HG03442 (cell line): ENCODE measurements at regions not wholly inside any gene's neighbourhood (a gene's known extent, or its start where the extent isn't known, plus 50 kb on each side); places are given as distances from the start of the nearest gene placed in this dataset.
A peak's percentile ranks its signal among the peaks of the same experiment; 100 is the strongest.

ENCODE experiments used
- ATAC-seq: cut with Tn5 transposase; IDR thresholded peaks from one replicate; pipeline ENCODE4 v1.9.1; 2021; ENCODE audit warnings: mild to moderate bottlenecking, moderate library complexity; ENCODE audit not compliant: unreplicated experiment

DNA sequence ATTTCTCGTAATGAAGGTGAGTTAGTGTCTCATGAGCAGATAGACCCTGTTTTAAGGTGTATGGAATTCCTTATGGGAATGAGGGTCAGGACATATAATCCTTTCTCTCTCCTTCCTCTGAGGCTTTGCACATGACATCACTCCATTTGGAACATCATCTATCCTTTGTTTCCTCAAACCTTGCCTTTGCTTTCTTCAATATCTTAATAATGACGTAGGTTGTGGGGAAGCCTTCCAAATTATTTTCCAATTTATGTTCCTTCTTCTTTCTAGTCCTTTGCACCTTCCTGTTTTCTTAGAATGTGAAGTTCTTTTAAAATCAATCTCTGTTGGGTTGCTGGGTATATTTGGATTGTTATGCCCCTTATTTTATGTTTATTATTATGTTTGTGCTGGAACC is 502.9 kb upstream of the STXBP6 start:
- no peak for ATAC-seq

DNA sequence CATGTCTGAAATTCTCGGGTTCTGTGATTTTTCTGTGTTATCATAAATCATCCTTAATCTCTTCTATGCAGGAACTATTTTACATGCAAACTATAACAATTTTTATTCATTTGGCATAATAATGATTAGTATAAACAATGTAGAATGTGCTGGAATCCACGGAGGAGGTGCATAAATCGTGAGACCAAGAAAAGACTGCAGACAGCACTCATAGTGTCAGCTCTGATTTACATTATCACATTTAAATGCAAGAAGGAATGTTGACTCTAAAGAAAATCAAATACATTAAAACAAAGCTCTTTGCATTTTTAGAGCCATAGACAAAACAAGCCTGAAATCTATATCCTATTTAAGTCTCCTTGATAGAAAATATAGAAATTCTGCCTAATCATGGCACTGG is 501.7 kb upstream of the STXBP6 start:
- ATAC-seq, result no peak

DNA sequence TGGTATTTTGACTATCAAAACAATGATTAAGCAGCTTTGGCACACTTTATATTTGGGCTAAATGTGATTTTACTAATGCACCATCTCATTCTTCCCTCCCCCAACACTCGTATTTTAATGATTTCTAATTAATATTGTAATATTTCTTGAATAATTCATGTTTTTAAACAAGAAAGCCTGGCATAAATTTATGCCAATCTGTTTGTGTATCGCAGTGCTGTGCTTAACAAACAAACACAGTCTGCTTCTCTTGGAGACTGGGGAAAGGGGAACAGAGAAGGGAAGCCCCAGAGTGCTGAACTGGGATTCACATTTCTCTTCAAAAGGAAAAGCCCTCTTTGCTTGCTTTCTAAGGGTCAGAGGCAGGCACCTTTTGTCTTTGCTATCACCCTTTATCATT is 496.9 kb upstream of the STXBP6 start:
- no peak for ATAC-seq

DNA sequence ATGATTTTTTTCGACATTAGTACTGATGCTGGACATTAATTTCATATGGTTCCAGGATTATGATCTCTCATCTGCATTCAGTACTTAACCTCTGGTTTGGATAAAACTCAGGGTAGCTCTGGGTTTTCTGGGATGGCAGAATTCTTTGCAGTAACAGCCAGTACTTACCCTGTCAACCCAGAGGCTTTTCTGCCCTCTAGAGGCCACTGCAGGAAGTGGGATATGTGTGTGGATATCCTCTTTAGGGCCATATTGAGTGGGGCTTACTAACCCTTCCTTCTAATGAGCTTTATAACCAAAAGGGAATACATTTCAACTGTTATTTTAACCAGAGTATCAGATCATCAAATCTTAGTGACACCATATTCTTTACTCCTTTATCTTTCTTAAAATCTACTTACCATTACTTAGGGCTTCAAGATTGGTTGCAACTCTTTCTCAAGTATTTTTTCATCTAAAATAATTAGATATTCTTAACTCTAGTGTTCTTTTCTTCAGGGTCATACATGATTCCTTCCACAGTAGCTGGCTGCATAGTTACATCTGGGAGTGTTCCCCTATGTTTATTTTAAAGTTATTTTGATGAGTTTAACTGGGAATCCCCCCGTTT is 488.0 kb upstream of the STXBP6 start:
- peak; percentile 80 for ATAC-seq

DNA sequence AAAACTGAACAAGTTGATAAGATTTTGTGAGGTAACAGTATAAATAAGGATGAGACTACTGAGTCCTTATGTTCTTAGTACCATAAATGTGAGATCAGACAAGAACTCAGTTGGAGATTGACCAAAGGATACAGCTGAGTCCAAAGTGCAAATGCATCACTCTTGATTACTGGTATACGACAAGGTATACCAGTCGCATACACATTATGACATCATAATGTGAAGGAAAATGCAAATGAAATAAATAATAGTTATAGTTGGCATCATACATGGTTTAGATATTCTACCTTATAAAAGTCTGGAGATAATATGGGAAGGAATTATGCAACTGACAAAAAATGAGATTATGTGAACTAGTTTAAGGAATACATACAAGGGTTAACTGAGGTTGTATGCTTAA is 476.3 kb upstream of the STXBP6 start:
- ATAC-seq, result no peak

DNA sequence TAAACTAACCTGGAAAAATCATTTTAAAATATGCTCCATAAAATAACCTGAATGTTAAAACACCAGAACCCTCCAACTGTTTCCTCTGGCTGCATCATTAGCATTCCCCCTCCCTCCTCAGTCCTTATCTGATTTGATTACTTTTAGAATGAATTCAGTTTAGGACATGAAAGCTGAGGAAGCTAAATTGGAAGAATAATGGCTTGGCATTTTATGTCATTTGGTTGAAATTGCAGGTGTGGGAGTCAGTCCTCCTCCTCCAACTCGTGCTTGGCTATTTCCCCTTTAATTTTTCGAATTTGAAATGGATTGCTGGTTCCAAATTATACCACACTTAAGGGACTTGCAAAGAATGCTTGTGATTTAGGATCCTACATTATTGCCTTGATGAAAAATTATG is 473.0 kb upstream of the STXBP6 start:
- no peak for ATAC-seq

DNA sequence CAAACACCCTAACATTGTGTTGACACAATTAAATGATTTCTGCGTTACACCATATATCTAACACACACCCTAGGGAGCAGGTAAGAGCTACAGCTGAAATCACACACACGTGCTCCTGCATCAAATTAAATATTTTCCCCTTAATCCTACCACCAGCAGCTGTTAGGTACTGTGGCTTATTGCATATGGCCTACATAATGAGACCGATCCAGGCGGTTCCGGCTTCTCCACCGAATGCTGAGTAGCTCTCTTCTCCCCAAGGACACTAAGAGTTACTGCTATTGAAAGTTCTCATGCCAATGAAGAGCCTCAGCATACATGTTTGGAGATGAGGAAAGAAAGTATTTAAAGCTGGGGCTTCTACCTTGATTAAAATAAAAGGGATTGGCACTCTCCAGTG is 472.2 kb upstream of the STXBP6 start:
- ATAC-seq, result no peak

DNA sequence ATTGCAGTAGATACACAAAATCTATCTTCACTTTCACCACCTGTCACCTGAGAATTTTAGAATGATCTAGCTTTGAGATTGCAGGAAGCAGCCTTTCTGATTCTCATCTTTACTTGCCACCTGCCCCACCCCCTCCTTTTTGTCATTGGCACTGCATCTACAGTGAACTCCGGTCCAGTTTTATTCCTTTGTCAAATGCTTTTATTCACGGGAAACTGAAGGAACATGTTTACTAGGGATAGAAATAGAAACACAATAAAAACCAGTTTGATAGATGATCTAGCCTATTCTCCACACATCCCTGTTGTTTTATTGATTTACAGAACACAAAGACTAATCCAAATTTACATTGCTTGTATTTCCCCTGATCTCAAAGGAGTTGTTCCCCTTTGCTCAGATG is 471.7 kb upstream of the STXBP6 start:
- no peak for ATAC-seq

DNA sequence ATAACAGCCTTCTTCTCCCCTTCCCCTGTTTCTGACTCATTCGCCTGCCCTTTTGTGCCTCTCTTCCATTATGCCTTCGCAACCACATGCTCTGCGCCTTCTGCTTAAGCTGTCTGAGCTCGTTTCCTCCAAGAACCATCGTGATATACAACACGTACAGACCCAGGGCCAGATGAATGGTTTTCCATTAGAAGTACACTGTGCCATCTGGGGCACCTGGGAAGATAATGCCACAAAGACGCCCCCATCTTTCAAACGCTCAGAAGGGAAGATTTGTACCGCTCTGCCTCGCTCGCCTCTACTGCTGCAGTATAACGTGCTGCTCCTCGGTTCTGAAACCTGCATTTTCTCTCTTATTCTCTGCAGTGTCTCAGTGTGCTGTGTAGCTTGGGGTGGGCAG is 470.9 kb upstream of the STXBP6 start:
- no peak for ATAC-seq

DNA sequence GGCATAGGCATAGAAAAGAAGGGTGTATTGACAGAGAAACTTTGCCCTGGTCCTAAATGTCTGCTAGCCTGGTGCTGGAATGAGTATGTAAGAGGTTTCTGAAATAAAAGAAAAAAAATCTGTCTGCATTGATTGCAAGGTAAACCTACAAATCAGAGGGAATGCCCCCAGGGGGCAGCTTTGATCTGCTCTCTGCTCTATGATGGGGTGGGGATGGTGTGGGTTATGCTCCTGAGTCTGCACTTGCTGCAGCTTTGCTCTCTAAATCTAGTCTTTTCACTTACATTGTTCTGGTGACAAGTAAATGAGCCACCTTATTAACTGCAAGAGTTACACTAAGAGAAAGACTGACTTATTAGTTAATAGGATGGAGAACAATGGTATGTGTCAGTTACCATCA is 468.4 kb upstream of the STXBP6 start:
- no peak for ATAC-seq

DNA sequence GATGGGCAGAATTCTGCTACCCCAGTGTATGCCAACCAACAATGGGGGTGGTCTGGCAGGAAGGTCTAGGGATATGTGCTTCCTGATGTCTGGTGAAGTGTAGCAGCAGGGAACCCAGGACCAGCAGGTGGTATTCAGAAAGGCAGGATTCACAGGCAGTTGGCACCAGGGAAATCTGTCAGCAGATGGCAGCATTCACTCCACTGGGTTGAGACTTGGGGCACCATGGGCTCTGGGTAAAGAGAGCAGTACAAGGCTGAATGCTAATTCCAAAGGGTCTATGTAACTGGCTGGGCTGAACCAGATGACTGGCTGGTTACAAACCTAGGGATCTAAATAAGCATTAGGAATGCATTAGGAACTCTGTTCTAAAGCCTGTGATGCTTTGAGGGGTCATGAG is 466.9 kb upstream of the STXBP6 start:
- no peak for ATAC-seq

DNA sequence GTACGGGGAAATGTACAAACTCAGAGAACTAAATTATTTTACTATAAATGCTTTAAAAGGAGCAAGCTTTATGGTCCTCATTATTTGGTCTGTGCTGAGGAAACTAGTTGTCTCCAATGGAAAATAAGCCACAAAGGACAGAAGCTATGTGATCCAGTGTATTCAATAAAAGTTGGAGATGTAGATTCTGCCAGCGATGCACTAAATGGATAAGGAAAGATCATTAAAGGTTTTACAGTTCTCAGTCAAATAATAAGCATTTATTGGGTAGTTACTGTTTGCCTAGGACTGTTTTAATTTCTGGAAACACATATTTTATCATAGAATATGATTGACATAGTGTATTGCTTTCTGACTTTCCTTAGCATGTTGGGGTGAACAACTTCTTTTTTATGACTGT is 458.9 kb upstream of the STXBP6 start:
- ATAC-seq, result no peak

DNA sequence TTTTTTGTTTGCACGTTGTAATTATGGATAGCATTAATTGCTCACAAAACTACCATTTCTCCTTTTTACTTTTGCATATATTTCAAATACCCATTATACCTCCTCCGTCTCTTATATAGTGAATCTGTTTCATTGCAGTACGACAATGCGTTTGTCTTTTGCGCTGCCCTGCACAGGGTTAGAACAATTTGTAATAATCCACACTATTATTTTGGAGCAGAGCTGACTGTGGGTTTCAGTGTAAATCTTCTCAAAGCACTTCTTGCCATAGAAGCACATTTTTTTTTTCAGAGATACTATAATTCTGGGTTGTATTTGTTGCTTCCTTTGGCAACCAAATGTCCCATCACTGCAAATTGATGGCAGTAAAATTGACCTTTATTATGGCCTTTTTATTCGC is 451.8 kb upstream of the STXBP6 start:
- ATAC-seq, result no peak

DNA sequence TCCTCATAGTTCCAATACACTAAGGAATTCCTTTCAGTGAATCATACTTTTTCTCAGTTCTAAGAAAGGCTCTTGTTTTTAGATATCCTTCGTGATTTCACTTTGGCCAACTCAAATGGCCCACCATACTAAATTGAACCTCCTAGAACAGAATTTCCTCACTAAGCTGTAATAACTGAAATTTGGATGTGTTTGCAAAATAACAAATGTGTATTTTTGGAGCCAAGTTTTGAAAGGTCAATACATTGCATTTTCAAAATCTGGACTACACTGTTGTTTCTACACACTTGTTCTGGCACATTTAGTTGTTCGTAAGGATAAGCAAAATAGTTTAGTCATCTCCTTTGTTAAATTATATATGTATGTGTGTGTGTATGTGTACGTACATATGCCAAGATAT is 439.0 kb upstream of the STXBP6 start:
- ATAC-seq, result no peak

DNA sequence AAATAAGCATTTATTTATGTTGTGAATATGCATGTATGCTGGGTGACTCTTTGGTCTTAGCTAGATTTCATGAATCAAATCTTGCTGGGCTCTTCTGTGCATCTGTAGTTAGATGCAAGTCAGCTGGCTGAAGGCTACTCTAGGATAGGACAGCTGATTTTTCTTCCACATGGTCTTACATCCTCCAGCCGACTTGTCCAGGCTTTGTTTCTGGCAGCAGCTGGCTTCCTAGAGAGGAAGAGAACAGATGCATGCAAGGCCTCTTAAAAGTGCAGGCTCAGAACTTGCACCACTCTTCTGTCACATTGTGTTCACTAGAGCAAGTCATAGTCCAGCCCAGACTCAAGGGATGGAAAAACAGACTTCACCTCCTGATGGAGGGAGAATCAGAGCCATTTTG is 435.4 kb upstream of the STXBP6 start:
- no peak for ATAC-seq

DNA sequence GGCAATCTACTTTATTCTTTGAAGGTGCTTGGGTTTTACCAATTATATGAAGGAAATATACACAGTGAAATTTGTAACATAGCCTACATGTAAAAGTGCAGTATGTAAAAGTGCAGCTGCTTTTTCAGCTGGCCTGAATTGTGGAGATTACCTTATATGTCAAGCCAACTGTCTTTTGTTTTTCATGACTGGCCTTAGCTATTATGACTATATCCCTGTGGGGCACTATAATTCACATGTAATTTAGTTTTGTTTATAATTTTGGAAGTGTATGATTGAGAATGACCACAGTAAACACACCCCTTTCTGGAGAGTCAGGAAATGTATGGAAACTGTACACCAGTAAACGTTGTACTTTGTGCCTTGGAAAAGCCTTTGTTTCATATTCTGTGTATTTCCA is 435.0 kb upstream of the STXBP6 start:
- no peak for ATAC-seq

DNA sequence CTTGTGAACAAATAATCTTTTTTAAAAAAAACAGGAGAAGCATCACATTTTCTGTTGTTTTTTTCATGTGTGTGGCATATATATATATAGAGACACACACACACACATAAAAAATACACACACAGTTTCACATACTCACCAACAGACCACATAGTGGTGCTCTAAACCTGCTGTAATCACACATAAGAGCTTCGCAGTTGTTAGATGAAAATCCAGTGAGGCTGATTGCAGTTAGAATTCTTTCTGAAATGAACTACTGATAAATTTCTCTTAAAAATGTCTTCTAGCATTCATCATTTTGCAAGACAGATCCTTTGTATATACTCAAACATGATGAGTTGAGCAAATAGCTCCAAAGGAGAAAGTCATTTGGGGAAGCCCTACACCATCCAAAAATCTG is 434.3 kb upstream of the STXBP6 start:
- no peak for ATAC-seq

DNA sequence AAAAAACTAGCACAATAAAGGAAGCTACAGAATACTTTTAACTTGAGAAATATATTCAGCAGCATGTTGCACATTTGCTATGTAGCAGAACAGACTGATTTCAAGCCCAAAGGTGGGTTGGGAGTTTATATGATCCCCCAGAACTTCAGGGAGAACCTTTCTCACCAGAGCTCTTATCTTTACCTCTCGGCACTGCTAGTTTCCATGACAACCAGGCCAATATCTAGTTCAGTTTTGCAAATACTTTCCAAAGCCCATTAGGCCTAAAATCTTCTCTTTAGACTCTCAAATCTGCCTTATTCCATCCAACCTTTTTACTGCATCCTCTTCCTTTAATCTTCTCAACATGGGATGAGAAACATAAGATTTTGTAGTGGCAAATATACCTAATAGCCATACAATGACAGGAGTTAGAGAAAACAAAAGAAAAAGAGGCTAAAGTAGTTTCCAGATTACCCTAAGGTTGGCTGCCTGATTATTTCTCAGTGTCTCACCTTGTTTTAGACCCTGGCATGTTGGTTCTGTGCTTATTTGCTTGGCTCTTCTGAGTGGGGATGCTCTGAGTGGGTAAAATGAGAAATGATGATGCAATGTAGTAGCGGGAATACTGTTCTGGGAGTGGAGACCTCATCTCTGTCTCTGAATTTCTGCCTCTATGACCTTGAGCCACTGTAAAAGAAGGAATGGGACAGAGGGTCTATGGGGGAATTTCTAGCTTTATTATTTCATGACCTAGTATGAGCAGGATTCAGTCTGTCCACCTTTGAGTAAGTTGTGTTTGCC is 427.6 kb upstream of the STXBP6 start:
- ATAC-seq, result no peak

DNA sequence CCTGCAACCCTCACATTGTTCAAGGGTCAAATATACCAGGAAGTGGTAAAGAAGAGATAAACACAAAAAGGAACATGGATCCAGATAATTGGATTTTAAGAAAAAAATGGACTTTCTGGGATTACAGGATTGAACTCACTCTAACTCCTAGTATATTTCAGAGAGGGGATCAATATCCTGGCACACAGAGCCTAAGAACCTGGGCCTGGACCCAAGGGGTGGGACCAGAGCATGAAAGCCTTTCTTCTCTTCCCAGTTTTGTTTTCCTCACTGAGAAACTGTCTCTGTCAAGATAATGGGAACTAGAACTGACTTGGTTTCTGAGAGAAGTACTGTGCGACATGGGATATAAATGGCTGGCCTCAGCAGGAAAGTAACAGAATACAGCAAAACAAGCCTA is 422.8 kb upstream of the STXBP6 start:
- ATAC-seq, result no peak

DNA sequence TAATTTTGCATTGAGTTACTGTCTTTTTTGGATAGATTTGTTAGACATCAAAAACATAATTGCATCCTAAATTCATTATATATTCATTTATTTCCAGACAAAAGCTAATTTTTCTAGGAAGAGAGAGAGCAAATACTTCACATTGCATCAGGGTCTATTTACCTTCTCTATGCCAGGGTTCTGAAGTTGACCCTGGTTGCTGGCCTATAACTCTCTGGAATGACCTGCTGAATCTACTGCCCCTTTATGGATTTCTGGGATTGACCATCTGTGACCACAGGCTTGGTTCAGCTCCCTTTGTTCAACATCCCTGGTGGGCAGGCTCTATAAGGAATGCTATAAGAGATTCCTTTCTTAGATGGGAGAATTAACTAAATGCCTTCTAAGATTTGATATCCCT is 414.8 kb upstream of the STXBP6 start:
- ATAC-seq, result no peak

DNA sequence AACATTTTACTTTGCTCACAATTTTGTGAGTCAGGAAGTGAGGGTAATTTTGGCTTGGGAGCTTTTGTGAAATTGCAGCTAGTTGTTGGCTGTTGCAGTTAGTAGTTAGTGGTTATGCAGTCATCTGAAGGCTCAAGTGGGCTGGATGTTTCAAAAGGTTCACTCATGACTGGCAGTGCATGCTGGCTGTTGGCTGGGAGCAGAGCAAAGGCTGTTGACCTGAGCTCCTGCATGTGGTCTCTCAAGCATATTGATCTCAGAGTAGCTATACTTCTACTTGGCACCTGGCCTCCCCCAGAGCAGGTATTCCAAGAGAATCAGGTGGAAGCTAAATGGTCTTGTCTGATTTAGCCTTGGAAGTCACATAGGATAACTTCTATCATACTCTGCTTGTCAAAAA is 414.1 kb upstream of the STXBP6 start:
- ATAC-seq, result no peak

DNA sequence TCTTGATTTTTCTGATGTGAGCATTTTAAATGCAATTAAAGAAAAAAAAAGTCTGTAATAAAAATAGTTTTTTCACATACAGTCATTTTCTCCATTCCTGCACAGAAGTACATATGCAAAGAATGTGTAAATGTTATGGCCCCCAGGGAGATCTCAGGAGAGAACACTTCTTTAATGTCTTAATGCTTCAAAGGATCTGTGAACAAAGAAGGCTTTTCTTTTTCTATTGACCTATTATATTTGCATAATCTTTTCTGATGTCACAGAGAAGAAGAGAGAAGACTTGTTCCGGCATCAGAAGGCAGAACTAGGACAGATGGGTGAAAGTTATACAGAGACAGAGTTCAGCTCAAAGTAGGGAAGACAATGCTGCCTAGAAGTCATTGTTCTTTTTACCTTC is 413.5 kb upstream of the STXBP6 start:
- ATAC-seq, result no peak

DNA sequence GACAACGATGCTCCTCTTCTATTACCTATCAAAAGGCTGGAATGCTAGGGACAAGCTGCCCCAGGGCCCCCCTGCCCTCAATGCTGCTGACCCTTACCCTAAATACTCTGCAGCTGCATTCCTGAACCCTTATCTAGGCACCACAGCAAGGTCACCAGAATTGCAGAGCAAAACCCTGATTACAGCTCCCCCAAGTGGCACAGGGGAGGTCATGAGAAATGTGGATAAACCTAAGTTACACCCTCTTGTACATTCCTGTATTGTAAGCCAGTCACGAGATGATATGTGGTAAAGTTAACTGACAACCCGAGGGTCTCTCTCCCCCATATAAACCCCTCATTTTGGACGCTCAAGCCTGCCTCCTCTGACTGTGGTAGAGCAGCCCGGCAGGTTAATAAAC is 411.8 kb upstream of the STXBP6 start:
- ATAC-seq, result no peak
